Activated T-helper 2 cell treated with anti-CD3 and anti-CD28 coated beads, Interferon-gamma antibody, Interleukin-2, Interleukin-4, amounts not matched to agents 10 μg/mL and 5 μg/mL and 100 μg/mL, durations not matched to agents 14 hours and 24 hours and 36 hours (primary cell): ENCODE measurements at regions not wholly inside any gene's neighbourhood (a gene's known extent, or its start where the extent isn't known, plus 50 kb on each side); places are given as distances from the start of the nearest gene placed in this dataset.

Experiments
- DNase-seq: peaks from one replicate; pipeline ENCODE4 v3.0.0; 2021; ENCODE audit warnings: low spot score
- H3K27ac Mint-ChIP-seq: one replicate; pipeline ENCODE4 v1.8.0; 2021; ENCODE audit warnings: mixed read lengths
- H3K27me3 Mint-ChIP-seq: one replicate; pipeline ENCODE4 v1.8.0; 2021; ENCODE audit warnings: low read depth, mixed read lengths
- H3K36me3 Mint-ChIP-seq: one replicate; pipeline ENCODE4 v1.8.0; 2021; ENCODE audit warnings: low read depth, mixed read lengths
- H3K4me1 Mint-ChIP-seq: one replicate; pipeline ENCODE4 v1.8.0; 2021; ENCODE audit warnings: low read depth, mixed read lengths
- H3K4me3 Mint-ChIP-seq: one replicate; pipeline ENCODE4 v1.8.0; 2021; ENCODE audit warnings: low read depth, mild to moderate bottlenecking, moderate library complexity, mixed read lengths
- H3K9me3 Mint-ChIP-seq: one replicate; pipeline ENCODE4 v1.8.0; 2021; ENCODE audit warnings: mixed read lengths
- intact Hi-C: fragments of 100-400 bp; cut with micrococcal nuclease; formaldehyde crosslinking; loops from one replicate; pipeline ENCODE4 v1.15.1; 2023

DNA sequence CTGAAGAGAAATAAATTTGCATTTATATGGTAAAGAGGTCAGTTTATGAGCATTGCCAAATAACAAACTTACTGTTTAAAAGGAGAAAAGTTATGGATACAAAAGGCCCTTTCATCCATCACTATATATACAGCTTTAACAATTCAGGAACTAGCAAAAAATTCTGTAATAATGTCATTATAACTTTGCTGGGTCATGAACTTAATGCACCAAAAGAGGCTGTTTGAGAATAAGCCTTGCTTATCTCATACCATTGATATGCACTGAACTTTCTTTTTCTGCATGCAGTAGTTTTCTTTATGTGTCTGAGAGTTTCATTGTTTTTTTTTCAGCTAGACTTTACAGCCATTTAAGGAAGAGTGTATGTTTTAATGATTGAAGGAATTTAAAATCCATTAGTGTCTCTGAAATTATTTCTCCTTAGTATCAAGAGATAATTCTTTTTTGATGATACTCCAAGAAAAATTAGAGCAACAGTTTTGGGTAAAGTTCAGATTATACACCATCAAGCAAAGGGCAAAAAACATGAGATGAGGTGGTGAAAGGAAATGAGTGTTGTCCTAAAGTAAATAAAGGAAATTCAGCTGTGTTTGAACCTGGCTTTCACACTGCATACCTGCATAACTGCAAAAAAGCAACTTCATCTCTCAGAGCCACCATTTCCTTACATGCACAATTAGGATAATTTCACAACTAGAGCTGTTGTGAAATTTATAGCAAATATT lies 188.2 kb upstream of the ANO3 start:
- Mint-ChIP-seq H3K36me3 (no peaks in the 10 kb centered on the region), H3K9me3 (no peaks in the 10 kb centered on the region), H3K27me3 (no peaks in the 10 kb centered on the region), H3K4me3 (no peak overlapping the region), H3K27ac (no peak overlapping the region), H3K4me1 (no peaks in the 10 kb centered on the region)
- no peak for DNase-seq
- intact Hi-C loops: no loop called here

GRCh38 chr11:26144291-26144690 lies 187.6 kb upstream of the ANO3 start:
- Mint-ChIP-seq H3K9me3 (no peaks in the 10 kb centered on the region), H3K4me3 (no peak overlapping the region), H3K27ac (no peak overlapping the region), H3K36me3 (no peaks in the 10 kb centered on the region), H3K4me1 (no peaks in the 10 kb centered on the region), H3K27me3 (no peaks in the 10 kb centered on the region)
- intact Hi-C loops: no loop called here
- no peak for DNase-seq

- H3K4me3 Mint-ChIP-seq: no peak overlapping the region
- no peak overlapping the region for H3K27ac Mint-ChIP-seq
- intact Hi-C loops: no loop called here
- H3K27me3 Mint-ChIP-seq: no peaks in the 10 kb centered on the region
- DNase-seq: no peak
- no peaks in the 10 kb centered on the region for H3K9me3 Mint-ChIP-seq
- H3K36me3 Mint-ChIP-seq: no peaks in the 10 kb centered on the region
- no peaks in the 10 kb centered on the region for H3K4me1 Mint-ChIP-seq
These were observed 187.0 kb upstream of the ANO3 start for GRCh38 chr11:26144911-26145310.

DNA sequence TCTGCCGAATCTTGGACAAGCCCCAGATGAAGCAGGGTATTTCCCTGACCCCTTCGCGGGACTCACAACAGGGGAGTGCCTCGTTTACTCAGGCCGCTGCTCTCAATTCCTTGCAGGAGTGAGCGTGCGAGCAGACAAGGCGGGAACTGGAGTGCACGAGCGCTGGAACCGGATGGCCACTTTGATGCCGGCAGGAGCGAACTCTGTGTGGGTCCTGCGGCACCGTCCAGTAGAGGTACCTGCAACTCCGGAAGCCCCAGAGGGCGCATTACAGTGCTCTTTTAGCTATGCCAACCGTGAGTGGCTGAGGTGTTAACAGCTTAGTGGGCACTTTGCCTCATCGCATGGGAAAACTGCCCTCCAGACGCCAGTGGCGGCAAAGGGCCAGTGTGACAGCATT lies 182.3 kb upstream of the ANO3 start:
- intact Hi-C loops: no loop called here
- no peak overlapping the region for H3K27ac Mint-ChIP-seq

DNA sequence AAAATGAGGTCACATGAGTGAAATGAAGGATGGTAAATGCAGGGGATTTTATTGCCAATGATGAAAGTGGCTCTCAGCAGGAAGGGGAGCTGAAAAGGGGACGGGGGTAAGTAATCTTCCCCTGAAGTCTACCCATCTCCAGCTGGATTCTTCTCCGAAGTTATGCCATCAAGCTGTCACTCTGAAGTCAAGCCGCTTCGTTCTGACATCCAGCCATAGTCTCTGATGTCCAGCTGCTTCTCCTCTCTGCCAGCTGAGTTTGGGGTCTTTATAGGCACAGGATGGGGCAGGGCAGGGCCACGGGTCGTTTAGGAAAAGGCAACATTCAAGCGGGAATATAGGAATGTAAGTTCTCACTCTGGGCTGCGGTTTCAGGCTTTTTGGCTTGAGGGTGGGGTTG lies 181.9 kb upstream of the ANO3 start:
- H3K4me1 Mint-ChIP-seq: no peaks in the 10 kb centered on the region
- no peak for DNase-seq
- intact Hi-C loops: no loop called here
- no peaks in the 10 kb centered on the region for H3K27me3 Mint-ChIP-seq
- H3K9me3 Mint-ChIP-seq: peaks cover 4% of the 10 kb centered on the region
- H3K4me3 Mint-ChIP-seq: no peak overlapping the region
- no peak overlapping the region for H3K27ac Mint-ChIP-seq
- H3K36me3 Mint-ChIP-seq: no peaks in the 10 kb centered on the region

More for the DNA sequence above, 182.3 kb upstream of the ANO3 start:
- Mint-ChIP-seq H3K4me1 (no peaks in the 10 kb centered on the region), H3K36me3 (no peaks in the 10 kb centered on the region), H3K9me3 (peaks cover 4% of the 10 kb centered on the region), H3K4me3 (no peak overlapping the region), H3K27me3 (no peaks in the 10 kb centered on the region)
- DNase-seq: no peak

DNA sequence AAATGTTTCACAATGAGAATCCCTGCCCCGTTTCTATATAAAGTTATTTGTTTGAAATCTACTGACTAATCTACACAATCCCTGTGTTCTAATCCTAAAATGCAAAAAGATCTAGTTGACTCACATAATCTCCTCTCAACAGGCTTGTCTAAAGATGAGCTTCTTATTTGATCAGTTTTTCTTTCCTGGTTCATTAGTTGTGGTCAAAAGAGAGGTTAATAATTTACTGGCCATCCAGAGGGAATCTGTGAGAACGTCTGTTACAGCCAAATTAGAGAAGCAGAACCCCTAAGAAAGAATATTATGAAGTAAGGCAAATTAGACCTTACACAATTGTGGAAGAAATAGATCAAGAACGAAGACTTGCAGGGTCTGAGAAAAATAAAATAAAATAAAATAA lies 173.7 kb upstream of the ANO3 start:
- Mint-ChIP-seq H3K4me1 (no peaks in the 10 kb centered on the region), H3K36me3 (no peaks in the 10 kb centered on the region), H3K4me3 (no peak overlapping the region), H3K9me3 (peaks cover 15% of the 10 kb centered on the region), H3K27me3 (no peaks in the 10 kb centered on the region), H3K27ac (no peak overlapping the region)
- DNase-seq: no peak
- intact Hi-C loops: no loop called here

- no peaks in the 10 kb centered on the region for H3K4me1 Mint-ChIP-seq
- H3K27ac Mint-ChIP-seq: no peak overlapping the region
- H3K27me3 Mint-ChIP-seq: no peaks in the 10 kb centered on the region
- no peak overlapping the region for H3K4me3 Mint-ChIP-seq
- no peaks in the 10 kb centered on the region for H3K36me3 Mint-ChIP-seq
- H3K9me3 Mint-ChIP-seq: peaks cover 25% of the 10 kb centered on the region
- no peak for DNase-seq
- intact Hi-C loops: no loop called here
These were observed 169.6 kb upstream of the ANO3 start for GRCh38 chr11:26162291-26162690.

DNA sequence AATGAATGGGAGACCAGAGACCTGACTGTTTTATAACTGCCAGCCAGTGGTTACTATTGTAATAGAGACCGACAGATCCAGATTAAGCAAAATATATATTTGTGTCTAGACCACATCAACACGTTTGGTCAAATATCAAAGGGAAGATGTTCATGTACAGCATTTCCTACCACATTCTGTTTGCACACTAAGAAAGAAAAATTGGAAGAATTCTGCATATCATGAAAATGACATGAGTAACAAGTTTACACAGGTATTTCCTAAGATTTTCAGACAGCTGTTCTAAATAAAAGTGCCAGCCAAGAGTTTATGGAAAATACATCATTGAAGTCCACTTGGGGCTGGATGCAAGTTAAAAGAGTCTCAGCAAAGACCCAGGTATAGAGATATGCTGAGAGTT lies 145.5 kb upstream of the ANO3 start:
- H3K9me3 Mint-ChIP-seq: peaks cover 4% of the 10 kb centered on the region

GRCh38 chr11:26187639-26188038 lies 144.3 kb upstream of the ANO3 start:
- Mint-ChIP-seq H3K4me3 (no peak overlapping the region), H3K9me3 (peaks cover 4% of the 10 kb centered on the region), H3K27me3 (no peaks in the 10 kb centered on the region), H3K36me3 (no peaks in the 10 kb centered on the region), H3K4me1 (no peaks in the 10 kb centered on the region), H3K27ac (no peak overlapping the region)
- intact Hi-C loops: no loop called here
- no peak for DNase-seq

More for the DNA sequence above, 145.5 kb upstream of the ANO3 start:
- Mint-ChIP-seq H3K4me3 (no peak overlapping the region), H3K27me3 (no peaks in the 10 kb centered on the region), H3K36me3 (no peaks in the 10 kb centered on the region), H3K4me1 (no peaks in the 10 kb centered on the region), H3K27ac (no peak overlapping the region)
- no peak for DNase-seq
- intact Hi-C loops: no loop called here

GRCh38 chr11:26188554-26188953 lies 143.4 kb upstream of the ANO3 start:
- H3K4me1 Mint-ChIP-seq: no peaks in the 10 kb centered on the region
- H3K4me3 Mint-ChIP-seq: no peak overlapping the region
- H3K27me3 Mint-ChIP-seq: no peaks in the 10 kb centered on the region
- H3K27ac Mint-ChIP-seq: no peak overlapping the region
- no peak for DNase-seq
- intact Hi-C loops: no loop called here
- H3K9me3 Mint-ChIP-seq: peaks cover 4% of the 10 kb centered on the region
- H3K36me3 Mint-ChIP-seq: no peaks in the 10 kb centered on the region

DNA sequence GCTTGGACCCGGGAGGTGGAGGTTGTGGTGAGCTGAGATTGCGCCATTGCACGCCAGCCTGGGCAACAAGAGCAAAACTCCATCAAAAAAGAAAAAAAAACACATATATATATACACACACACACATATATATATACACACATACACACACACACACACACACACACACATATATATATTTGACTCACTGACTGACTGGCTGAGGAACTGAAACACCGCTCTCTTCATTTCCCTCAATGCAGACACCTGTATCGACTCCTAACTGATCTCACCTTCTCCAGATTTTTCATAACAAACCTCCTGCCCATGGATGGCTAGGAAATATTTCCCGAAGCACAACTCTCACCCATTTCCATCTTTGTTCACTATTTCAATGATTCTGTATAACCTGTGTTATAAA lies 140.7 kb upstream of the ANO3 start:
- intact Hi-C loops: no loop called here
- no peaks in the 10 kb centered on the region for H3K36me3 Mint-ChIP-seq
- peaks cover 10% of the 10 kb centered on the region for H3K9me3 Mint-ChIP-seq
- no peak for DNase-seq
- no peaks in the 10 kb centered on the region for H3K4me1 Mint-ChIP-seq
- H3K27ac Mint-ChIP-seq: no peak overlapping the region
- no peak overlapping the region for H3K4me3 Mint-ChIP-seq
- H3K27me3 Mint-ChIP-seq: no peaks in the 10 kb centered on the region

DNA sequence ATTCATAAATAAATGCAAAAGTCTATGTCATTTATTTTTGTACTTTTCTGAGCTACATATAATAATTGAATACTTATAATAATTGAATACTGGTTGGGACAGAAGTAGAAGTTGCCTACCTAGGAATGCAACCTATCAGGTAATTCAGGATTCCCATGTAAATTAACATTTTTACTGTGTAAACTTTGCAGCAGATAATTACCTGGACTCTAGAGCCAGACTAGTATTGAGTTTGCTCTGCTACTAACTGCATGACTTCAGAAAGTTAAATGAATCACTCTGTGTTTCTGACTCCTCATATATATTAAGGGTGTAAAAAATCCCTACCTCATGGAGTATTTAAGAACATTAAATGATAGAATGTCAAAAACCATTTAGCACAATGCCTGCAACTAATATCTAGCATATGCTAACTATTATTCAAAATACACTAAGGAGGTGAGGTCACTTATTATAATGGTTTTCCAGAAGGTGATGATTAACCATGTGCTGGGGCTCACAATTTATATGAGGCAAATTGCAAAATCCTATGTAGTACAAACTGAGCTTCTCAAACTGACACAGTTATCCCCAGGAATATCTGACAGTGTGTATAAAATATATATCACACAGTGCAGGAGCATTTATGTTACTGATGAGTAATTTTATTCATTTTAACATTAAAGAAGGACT lies 138.1 kb upstream of the ANO3 start:
- Mint-ChIP-seq H3K27ac (no peak overlapping the region), H3K4me1 (no peaks in the 10 kb centered on the region), H3K4me3 (no peak overlapping the region), H3K27me3 (no peaks in the 10 kb centered on the region), H3K36me3 (no peaks in the 10 kb centered on the region), H3K9me3 (peaks cover 13% of the 10 kb centered on the region)
- intact Hi-C loops: no loop called here
- DNase-seq: no peak

DNA sequence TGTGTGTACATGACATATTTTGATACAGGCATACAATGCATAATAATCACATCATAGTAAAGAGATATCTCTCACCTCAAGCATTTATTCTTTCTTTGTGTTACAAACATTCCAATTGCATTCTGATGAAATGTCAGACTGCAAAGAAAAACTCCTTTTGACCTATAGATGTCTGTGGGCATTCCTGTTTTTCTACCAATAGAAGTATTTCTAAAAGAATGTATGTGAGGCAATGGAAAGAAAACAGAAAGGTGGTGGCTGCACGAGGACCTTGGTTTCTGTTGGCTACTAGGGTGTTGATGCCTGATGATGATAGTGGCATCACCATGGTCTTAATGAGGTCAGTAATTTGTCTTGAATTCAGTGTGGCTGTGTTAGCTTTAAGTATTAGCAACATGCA lies 137.0 kb upstream of the ANO3 start:
- Mint-ChIP-seq H3K36me3 (no peaks in the 10 kb centered on the region), H3K4me1 (no peaks in the 10 kb centered on the region), H3K27me3 (no peaks in the 10 kb centered on the region), H3K4me3 (no peak overlapping the region), H3K9me3 (peaks cover 14% of the 10 kb centered on the region), H3K27ac (no peak overlapping the region)
- intact Hi-C loops: no loop called here
- no peak for DNase-seq
